ENCODE measurements at regions not wholly inside any gene's neighbourhood (a gene's known extent, or its start where the extent isn't known, plus 50 kb on each side); places are given as distances from the start of the nearest gene placed in this dataset.

DNA sequence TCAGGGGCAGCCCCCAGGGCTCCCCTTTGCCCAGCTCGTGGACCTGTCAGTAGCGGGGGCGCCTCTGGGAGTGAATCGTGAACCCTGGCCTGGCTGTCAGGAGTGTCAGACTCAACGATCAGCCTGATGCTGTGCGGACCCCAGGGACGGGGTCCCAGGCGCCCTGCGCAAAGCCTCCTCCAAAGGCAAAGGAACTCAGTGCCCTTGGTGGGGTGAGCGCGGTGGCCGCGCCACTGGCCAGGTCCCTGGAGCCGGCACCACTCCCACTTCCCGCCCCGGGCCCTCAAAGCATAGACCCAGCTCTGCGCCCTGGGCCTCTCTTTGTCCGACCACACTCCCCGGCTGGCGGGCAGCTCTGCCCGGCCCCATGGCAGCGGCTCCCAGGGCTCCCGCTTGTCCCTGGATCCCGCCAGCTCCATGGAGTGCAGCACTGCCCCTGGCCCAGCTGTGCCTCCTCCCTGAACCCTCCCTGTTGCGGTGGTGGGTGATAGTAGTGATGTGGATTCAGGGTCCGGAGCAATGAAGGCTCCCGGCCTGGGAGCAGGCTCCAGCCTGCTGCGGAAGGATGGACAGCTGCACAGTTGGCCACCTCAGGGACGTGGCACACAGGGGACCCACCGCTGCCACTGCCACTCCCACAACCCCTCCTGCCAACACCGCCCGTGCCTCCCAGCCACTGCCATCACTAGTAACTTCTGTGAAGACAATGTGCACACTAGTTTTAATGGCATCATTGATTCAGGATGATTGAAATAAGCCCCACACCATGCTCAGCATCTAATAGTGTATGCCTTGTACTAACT lies 263.8 kb downstream of the ZBBX start:
- TF ChIP-seq KDM5A (IDR thresholded peaks at IDR 0.05) (no peak), POLR2A (IDR thresholded peaks at IDR 0.05; ENCODE audit: low read length) (no peak), EHF (CRISPR knock-in tag; IDR thresholded peaks at IDR 0.05) (no peak), JUN (IDR thresholded peaks at IDR 0.05) (no peak), NFE2L2 (conservative IDR thresholded peaks at IDR 0.05; ENCODE audit: low read length) (no peak)
- TF ChIP-seq, protein P1, sequence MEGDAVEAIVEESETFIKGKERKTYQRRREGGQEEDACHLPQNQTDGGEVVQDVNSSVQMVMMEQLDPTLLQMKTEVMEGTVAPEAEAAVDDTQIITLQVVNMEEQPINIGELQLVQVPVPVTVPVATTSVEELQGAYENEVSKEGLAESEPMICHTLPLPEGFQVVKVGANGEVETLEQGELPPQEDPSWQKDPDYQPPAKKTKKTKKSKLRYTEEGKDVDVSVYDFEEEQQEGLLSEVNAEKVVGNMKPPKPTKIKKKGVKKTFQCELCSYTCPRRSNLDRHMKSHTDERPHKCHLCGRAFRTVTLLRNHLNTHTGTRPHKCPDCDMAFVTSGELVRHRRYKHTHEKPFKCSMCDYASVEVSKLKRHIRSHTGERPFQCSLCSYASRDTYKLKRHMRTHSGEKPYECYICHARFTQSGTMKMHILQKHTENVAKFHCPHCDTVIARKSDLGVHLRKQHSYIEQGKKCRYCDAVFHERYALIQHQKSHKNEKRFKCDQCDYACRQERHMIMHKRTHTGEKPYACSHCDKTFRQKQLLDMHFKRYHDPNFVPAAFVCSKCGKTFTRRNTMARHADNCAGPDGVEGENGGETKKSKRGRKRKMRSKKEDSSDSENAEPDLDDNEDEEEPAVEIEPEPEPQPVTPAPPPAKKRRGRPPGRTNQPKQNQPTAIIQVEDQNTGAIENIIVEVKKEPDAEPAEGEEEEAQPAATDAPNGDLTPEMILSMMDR (IDR thresholded peaks at IDR 0.05), result no peak
